HG03280 (cell line): ENCODE measurements at regions not wholly inside any gene's neighbourhood (a gene's known extent, or its start where the extent isn't known, plus 50 kb on each side); places are given as distances from the start of the nearest gene placed in this dataset.

Source experiments
- ATAC-seq: cut with Tn5 transposase; IDR thresholded peaks from one replicate; pipeline ENCODE4 v1.9.1; 2021; ENCODE audit warnings: mild to moderate bottlenecking, moderate library complexity; ENCODE audit not compliant: unreplicated experiment

DNA sequence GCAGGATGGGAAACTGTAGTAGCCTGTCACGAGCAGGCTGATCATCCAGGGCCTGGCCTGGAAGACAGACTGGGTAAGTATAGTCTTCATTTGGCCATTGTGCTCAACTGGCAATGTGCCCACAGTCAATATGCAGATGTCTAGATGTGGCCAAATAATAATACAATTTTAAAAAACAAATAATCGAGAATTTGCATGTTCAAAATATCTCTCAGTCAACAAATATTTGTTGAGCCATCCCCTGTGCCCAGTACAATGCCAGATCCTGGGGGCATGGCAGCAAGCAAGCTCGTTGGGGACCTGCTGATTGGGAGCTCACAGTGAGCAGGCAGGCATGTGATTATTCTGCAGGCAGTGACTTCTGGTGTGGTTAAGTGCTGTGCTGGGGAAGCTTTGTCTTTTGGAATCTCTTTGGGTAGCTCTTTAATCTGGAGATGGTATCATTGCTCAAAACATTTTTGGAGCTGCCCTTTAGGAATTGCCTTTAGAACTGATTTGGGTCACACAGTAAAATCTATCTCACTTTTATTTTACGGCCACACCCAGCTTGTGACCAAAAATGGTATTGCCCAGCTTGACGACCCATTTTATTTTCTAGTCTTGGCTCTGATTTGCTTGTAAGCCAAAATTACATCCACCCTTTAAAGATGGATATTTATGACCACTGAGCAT lies 92.2 kb downstream of the PLCE1 start:
- ATAC-seq, result no peak

DNA sequence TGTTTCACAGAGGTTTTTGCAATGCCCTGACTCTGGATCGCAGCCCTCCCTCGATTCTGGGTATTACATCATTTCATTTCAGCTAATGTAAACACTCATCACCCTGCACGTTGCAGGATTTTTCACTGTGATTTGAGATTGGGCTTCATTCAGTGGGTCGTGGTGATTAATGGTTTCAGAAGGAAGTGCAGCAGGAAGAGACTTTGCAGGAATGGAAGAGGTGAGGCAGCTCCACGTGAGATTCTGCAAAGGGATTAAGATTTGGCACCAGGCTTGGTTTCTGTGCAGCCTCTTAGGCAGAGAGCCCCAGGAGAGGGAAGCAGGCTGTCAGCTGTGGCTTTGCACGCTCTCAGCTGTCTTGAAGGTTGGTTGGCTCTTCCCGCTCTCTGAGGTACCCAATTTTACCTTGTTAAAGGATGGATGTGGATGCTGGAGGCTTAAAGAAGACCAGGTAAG lies 95.2 kb downstream of the PLCE1 start:
- ATAC-seq, result no peak

DNA sequence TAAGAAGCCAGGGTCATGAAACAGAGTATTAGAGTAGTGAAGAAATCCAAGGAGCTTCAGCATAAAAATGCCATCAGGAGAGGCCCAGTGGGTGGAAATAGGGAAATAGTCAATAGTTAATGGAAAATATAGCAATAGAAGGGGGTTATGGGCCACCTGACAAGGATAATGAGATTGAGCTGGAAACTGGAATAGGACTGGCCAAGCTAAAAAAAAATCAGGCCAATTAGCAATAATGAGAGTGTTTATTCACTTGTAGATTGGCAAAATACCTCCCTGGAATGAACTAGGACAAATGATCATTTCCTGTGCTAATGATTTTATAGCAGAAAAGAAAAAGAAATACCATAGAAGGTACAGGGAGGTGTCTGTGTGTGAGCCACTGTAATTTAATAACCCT lies 97.9 kb downstream of the PLCE1 start:
- ATAC-seq, result no peak

DNA sequence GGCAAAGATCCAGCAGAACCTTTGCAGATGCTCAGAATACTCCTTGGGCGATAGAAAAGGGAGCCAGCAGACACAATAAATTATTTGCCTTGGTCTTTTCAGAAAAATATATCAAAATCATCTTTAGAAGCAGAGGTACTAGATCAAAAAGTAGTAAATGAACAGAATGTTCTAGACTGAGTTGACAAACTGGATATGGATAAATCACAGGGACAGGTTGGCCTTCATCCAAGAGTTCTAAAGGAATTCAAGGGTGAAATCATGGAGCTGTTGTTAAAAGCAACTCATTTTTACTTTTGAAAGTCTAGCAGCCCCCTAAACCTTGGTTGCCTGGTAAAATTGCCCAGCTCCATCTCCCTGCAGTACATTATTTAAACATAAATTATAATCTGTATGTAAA lies 99.1 kb downstream of the PLCE1 start:
- ATAC-seq, result no peak

DNA sequence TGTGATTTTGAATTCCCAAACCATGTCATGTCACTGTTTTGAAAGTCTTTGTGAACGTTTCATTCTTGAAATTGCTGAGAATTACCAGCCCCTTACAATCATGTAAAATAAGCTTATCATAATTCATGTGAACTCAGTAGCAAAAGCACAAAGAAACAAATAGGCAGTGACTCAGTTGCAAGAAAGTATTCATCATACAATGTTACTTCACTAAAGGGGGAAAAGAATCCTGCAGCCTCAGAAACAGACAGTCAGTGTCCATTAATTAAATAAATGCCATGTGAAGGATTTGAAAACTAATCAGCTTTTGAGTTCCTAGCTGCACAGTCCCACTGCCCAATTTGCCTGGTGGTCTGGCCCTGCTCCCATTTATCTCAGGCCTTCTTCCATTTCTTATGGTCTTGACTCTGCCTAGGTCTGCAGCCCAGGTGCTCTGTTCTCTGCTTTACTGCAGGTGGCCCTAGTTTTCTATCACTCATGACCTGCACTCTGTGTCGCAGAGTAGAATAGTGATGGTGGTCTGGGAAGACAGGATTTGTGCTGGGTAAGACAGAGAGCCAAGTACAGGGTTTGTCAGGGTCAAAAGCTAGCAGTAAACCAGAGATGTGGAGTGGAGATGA lies 99.7 kb downstream of the PLCE1 start:
- no peak for ATAC-seq

DNA sequence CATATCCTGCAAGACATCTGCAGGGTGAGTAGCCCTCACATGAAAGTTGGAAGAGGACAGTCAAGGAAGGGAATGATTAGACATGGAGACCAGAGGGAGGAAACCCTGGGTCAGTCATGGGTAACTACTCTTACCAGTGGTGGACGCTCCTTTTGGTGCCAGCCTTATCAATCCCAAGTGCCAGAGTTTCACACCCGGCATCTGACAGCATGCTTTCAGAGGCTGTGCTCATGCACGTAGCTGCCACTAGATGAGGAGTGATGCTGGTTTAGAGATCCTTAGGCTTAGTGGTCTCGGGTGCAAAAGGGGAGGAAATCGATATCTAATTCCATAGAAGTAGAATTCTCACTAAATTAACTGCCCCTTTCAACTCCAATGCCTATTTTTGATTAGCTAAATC lies 100.8 kb downstream of the PLCE1 start:
- no peak for ATAC-seq

DNA sequence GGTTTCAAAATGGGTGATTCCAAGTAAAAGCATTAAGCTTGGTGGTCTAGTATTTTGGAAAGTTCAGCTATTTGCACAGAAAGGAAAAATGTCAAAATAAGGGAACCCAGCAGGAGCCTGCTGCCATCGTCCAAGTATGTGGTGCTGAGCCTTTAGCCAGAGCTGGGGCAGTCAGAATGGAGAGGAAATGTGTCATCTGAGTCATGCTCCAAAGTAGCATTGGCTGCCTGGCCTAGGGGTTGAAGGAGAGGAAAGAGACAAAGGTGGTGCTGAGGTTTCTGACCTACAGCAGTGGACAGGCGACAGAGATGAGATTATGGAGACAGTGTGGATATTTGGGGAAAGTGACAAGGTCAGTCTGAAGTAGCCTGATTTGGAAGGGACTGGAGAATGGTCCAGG lies 103.9 kb downstream of the PLCE1 start:
- ATAC-seq, result no peak

DNA sequence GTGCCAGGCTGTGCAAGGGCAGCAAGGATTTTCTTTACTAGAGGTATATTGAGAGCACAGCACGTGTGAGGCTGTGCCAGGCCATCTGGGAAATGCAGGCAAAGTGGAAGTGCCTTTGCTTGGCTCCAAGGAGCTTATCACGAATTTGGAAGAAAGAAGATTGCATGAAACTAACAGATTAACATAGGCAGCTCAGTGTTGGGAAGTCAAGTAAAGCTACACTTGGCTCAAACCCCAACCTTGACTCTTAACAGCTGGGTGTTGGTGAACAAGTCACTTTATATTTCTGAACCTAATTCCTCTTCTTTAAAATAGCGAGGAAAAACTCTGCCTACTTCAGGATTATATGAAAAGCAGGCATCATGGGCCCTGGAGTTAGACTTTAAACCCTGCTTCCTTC lies 105.2 kb downstream of the PLCE1 start:
- ATAC-seq, result no peak

DNA sequence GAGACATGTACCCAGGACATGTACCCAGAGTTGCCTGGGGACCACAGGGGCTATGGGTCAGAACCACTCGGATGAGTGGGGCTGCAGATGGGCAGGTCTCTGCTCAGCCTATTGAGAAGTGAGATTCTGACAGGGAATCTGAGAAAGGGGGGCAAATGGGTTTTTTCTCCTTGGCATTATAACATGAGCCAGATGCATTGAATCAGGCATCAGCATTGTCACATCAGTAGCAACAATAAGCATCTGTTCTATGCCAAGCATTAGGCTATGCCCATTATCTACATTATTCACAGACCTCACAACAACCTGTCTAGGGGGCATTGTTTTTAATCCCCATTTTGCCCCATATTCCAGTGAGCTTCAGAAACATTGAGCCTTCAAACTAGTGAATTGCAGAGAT lies 108.2 kb downstream of the PLCE1 start:
- ATAC-seq, result no peak

DNA sequence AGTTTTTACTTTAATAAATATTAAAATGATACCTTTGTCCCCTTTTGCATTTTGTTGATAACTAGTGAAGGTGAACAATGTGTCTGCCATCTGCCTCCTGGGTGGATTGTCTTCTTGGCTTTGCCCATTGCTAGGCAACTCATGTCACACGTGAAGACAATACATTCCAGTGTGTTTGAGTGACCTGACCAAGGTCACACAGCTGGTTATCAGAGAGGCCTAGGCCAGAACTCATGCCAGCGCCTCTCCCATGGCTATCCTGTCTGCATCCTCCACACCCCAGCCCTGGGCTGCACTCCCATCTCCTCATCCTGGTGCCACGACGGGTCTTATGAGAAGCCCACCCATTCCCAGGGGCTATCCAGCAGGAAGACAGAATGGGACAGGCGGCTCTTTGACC lies 108.7 kb downstream of the PLCE1 start:
- ATAC-seq, result no peak

DNA sequence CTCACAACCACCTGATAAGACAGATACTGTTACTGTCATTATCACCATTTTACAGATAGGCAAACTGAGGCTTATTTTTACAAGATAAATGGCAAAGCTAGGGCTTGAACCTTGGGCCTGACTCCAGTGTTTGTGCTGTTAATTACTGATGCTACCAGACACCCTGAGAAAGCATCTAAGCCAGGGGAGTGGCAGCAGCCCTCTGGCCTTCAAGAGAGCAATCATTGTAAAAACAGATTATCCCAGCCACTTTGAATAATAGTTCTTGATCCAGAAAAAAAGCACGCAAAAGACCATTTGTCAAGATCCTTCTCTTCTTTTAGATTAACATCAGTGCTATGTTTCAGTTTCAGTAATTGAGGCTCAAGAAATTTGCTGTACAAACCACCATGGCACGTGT lies 109.5 kb downstream of the PLCE1 start:
- ATAC-seq, result no peak

DNA sequence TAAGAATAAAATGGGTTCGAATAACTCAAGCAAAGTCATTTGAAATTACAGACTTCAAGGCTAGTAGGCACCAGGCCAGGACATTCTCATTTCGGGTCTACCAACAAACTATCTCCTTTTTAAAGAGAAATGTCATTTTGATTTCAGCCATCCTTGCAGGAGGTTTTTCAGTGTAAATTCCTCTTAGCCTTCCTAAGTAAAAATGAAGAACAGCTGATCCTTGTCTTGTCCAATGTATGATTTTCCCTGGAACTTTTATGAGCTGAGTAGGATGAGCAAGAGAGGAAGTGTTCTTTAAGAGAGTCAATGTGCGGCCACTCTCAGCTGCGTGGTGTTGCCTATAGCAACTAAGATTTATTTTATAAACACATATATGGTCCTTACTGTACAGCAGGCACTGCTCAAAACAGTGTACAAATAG lies 110.1 kb downstream of the PLCE1 start:
- ATAC-seq, result no peak

DNA sequence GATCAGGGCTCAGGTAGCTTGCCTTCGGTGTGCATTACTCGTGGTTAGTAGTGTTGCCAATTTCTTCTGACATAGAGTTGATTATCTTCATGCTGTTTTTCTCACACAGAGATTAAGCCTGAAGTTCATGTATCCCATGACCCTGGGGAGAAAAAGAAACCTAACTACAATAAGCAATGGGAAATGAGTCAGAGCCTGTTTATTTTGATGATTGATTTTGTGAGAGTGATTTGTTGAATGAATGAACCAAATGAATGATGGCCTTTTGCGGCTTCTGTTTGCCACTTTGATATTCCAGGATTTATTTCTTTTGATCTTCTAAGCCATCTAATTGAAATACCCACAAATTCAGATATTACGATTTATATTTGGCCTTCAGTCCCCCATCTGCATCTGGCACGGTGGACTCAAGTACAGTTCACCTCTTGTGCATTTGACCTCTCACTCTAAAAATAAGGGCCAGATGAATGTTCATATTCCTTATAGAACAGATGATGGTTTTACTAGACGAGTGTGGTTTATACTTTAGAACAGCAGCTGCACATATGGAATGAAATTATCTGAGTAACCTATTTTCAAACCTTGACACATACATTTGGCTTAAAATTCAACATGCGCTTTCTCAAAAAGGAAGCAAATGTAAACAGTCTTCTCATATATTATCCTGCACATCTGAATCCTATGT lies 110.7 kb downstream of the PLCE1 start:
- no peak for ATAC-seq

DNA sequence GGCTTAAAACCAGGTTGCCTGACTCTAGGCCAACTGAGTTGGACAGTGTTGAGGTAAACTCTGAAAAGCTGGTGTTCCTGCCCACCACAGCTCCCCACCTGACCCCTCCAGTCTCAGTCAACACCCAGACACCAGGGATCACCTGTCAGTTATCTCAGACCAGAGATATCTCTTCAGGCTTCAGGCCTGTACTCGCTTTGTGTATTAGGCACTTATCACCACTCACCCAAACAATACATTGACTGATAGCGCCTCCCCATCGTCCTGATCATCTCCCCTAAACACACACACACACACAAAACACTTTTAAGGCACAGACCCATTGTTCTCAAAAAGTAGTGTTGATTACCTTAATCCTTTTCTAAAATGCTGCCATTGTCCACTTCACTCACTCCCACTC lies 111.5 kb downstream of the PLCE1 start:
- no peak for ATAC-seq

DNA sequence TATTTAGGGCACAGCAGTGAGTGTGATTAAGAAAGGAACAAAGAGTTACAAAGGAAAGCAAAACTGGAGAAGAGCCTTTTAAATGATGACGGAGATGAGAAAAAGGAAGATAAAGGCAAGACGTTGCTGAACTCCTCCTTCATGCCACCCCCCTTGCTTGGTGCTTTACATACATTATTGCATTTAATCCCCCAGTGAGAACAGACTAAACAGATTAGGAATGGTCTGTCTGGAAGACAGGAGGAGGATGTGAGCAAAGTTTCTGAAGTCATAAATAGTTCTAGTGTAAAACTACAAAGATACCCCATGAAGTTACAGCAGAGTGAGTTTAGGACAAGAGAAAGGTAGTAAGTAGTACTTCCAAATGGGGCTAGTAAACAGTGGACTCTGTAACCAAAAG lies 113.5 kb downstream of the PLCE1 start:
- no peak for ATAC-seq

DNA sequence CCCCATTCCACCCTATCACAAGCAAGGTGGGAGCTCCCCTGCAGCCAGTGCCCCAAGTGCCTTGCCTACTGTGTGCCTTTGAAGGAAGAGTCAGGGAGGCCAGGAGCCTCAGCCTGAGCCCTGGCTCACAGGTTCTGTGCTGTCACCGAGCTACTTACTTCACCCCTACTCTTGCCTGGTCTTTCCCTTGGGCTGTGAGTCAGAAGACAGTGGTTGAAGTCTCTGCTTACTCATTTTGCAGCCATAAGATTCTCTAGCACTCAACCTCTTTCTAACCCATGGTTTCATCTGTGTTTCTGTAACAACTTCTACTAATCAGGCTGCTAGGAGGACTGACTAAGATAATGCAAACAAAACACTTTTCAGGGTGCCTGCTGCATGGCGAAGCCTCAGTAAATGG lies 114.5 kb downstream of the PLCE1 start:
- no peak for ATAC-seq

DNA sequence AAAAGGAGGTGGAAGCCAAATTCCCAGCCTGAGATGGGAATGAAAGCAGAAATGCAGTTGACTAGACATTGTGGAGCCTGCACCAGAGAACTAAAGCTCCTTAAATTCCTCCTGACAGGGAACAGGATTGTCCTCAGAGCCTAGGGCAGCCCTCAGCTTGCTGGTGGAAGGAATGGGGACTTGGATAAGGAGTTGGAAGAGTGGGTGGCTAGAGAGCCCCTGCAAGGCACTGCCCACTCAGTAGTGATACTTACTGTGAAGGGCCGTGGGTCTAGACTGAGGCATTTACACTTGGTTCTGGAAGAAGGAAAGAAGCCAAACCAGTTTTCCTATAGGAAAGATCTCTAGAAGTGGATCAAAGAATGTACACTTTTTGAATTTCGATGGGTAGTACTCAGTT lies 117.6 kb downstream of the PLCE1 start:
- no peak for ATAC-seq

DNA sequence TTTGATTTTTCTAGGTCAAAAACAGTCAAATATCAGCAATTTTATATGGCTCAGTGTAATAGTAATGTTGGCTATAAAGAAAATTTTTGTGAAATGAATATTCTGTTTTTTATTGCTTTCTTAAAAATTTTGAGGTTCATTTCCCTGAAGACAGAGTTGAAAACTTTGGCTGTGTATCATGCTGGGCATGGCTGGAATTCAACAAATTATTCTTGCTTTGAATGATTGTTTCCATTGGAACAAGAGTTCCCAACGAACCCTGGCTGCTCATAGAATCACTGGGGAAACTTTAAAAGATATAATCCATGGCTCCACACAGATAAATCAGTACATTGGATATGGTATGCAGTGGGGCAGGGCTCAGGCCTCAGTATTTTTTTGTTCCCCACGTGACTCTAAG lies 118.6 kb downstream of the PLCE1 start:
- ATAC-seq, result no peak

DNA sequence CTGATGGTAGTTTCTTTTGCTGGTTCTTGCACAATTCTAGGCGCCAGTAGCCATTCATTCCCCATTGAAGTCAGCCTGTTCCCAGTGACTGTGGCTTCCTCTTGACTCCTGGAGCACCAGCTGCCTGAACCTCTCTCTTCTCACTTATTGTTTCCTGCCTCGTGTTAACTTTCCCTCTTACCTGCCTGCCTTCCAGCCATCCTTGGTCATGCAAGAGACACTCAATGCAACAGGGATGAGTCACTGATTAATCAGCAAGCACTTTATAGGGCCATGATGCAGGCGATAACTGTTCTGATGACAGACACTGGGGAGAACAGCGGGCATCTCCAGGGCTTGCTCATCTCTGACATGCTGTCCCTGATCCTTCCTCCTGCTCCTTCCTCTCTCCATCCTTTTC lies 122.0 kb downstream of the PLCE1 start:
- no peak for ATAC-seq

DNA sequence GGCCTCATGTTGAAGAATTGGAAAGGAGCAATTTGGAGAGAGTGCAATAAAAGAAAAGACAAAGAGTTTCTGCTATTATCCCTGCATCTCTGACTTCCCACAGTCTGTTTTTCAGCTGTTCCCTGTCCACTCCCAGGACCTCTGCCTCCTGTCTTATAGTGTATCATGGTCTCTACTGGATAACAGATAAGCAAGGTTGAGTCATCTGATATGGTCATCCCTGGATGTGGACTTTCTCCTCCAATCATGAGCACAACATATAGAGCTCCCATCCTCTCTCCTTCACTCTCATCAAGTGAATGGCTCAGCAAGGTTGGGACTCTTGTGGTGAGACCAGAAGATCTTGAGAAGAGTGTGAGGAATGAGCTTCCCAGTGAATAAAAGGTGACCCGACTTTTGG lies 123.1 kb downstream of the PLCE1 start:
- no peak for ATAC-seq

DNA sequence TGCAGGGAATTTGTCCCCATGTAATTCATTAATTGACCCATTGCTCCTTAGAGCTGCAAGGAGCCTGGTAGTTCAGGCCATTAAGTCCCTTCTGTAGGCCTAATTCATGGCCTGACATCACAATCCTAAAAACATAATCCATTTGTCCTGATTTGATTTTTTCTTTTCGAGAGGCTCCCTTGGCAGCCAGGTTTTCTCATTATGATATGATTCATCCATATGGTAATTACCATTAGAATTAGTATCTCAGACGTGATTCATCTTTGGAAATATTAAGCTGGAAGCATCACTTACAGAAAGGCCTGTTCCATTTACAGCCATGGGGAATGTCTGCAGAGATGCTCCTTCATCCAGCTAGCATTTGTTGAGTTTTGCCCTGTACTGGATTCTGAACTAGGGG lies 128.5 kb downstream of the PLCE1 start:
- ATAC-seq, result no peak

DNA sequence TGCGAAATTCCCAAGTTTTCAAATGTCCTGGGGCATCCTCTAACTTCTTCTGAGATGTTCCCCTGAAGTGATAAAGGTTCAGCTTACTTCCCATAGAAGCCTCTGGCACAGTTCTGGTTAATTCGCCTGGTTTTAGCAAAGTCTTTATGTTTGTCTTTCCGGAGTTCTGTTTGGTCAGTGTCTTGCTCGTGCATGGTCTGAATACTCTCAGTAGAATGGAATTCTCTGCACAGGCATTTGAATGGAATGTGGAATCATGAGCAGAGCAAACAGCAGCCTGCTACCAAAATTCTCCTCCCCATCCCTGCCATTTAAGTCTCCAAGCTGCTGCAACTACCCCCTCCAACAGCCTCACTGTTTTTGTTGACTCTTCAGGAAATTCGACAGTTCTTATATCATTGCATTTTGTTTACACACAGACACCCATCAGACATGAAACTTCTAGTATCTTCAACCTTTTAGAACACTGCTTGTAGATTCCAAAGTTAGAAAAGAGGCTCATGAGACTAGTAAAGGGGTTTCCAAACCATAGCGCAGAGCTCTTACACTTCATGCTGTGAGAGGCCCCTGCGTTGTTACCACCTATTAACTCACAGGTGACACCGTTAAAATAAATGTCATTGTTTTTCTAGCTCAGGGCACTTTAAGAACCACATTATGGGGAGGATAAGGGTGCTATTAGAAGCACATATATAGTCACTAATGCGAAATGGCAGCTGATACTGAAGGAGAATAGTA lies 129.7 kb downstream of the PLCE1 start:
- ATAC-seq, result no peak
